SU-DHL-6 (cell line): ENCODE measurements at regions not wholly inside any gene's neighbourhood (a gene's known extent, or its start where the extent isn't known, plus 50 kb on each side); places are given as distances from the start of the nearest gene placed in this dataset.

Source experiments
- CTCF ChIP-seq: fragments of 200-600 bp; sonication (generic); IDR thresholded peaks from one replicate; pipeline ENCODE4 v1.5.1; 2017; ENCODE audit warnings: antibody characterized with exemption, mild to moderate bottlenecking, low read length, moderate library complexity; ENCODE audit not compliant: insufficient read depth, poor library complexity, severe bottlenecking
- EZH2phosphoT487 ChIP-seq: fragments of 200-600 bp; sonication (generic), shearing (Covaris generic); conservative IDR thresholded peaks from 2 replicates; pipeline ENCODE4 v1.6.1; 2018; ENCODE audit warnings: mild to moderate bottlenecking, antibody characterized with exemption, low read length, moderate library complexity, mixed read lengths

DNA sequence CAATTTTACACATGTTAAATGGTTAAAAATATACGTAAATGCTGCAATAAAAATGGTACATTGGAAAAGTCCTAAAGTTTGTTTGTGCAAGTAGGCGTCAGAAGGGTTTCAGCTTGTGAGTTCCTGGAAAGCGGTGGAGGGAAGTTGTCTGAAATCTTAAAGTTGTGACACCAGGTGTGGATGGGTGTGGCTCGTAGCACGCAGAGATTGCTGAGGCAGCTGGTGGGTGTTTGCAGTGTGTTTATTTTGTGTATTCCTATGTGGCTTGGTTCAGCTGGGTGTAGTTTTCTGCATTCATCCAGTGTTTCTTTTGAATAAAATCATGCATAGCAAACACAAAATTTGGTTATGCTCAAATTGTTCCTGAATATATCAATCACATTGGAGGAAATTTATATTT lies 136.8 kb upstream of the TBX3 start:
- TF ChIP-seq CTCF = no peak
- no peak for TF ChIP-seq EZH2phosphoT487
